GM12872 (cell line): ENCODE measurements at regions not wholly inside any gene's neighbourhood (a gene's known extent, or its start where the extent isn't known, plus 50 kb on each side); places are given as distances from the start of the nearest gene placed in this dataset.

Experiments
- CTCF ChIP-seq: IDR thresholded peaks from 3 replicates; pipeline ENCODE4 v1.5.1; 2011; ENCODE audit warnings: low read depth, mild to moderate bottlenecking, low read length, moderate library complexity; ENCODE audit not compliant: insufficient read depth

DNA sequence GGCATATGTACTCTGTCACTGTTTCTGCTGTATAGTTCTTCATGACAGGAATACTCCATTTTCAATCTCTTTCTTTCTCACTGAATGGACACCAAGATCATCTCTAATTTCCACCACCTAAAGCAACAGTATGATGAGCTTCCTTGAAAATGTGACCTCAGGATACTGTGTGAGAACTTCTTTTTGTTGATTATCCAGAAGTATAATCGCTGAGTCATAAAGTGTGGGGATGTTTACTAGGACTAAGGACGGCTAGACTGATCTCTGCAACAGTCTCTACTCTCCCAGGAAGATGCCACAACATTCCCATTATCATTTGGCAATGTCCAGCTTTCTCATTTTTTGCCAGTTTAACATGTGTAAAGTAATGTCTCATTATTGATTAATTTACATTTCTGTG lies 70.3 kb downstream of the TNFSF18 start:
- no peak for TF ChIP-seq CTCF

- TF ChIP-seq CTCF, result no peak
Measured at GRCh38 chr1:172980971-172981370, 69.8 kb downstream of the TNFSF18 start.
